ENCODE measurements at regions not wholly inside any gene's neighbourhood (a gene's known extent, or its start where the extent isn't known, plus 50 kb on each side); places are given as distances from the start of the nearest gene placed in this dataset.

- Histone ChIP-seq H3K27ac (ENCODE audit: low read depth, low read length) (no peak overlapping the region), H3K27me3 (ENCODE audit: control insufficient read depth in 3 of 3, insufficient read depth in 3 of 3, low read length in 3 of 3) (no peaks in the 10 kb centered on the region), H3K36me3 (ENCODE audit: control insufficient read depth in 3 of 3, insufficient read depth in 3 of 3, low read length in 3 of 3) (no peaks in the 10 kb centered on the region), H3K4me3 (ENCODE audit: low read length in 3 of 3) (no peak overlapping the region), H3K4me1 (ENCODE audit: control insufficient read depth in 3 of 3, insufficient read depth in 3 of 3, low read length in 3 of 3) (no peaks in the 10 kb centered on the region), H3K9ac (ENCODE audit: low read depth in 1 of 3, low read length in 3 of 3) (no peak overlapping the region), H3K9me3 (ENCODE audit: control insufficient read depth in 3 of 3, low read length in 3 of 3) (no peaks in the 10 kb centered on the region)
Observed at GRCh38 chr1:13992489-13993285, 292.7 kb downstream of the PRDM2 start.

GRCh38 chr1:13994386-13994785 is 294.4 kb downstream of the PRDM2 start:
- H3K9me3 ChIP-seq (ENCODE audit: control insufficient read depth in 3 of 3, low read length in 3 of 3): no peaks in the 10 kb centered on the region
- H3K4me3 ChIP-seq (ENCODE audit: low read length in 3 of 3): no peak overlapping the region
- no peaks in the 10 kb centered on the region for H3K27me3 ChIP-seq (ENCODE audit: control insufficient read depth in 3 of 3, insufficient read depth in 3 of 3, low read length in 3 of 3)
- no peaks in the 10 kb centered on the region for H3K4me1 ChIP-seq (ENCODE audit: control insufficient read depth in 3 of 3, insufficient read depth in 3 of 3, low read length in 3 of 3)
- no peak overlapping the region for H3K9ac ChIP-seq (ENCODE audit: low read depth in 1 of 3, low read length in 3 of 3)
- H3K27ac ChIP-seq (ENCODE audit: low read depth, low read length): no peak overlapping the region
- no peaks in the 10 kb centered on the region for H3K36me3 ChIP-seq (ENCODE audit: control insufficient read depth in 3 of 3, insufficient read depth in 3 of 3, low read length in 3 of 3)

GRCh38 chr1:13996334-13996733 is 296.3 kb downstream of the PRDM2 start:
- no peaks in the 10 kb centered on the region for H3K27me3 ChIP-seq (ENCODE audit: control insufficient read depth in 3 of 3, insufficient read depth in 3 of 3, low read length in 3 of 3)
- no peaks in the 10 kb centered on the region for H3K9me3 ChIP-seq (ENCODE audit: control insufficient read depth in 3 of 3, low read length in 3 of 3)
- no peak overlapping the region for H3K4me3 ChIP-seq (ENCODE audit: low read length in 3 of 3)
- no peak overlapping the region for H3K27ac ChIP-seq (ENCODE audit: low read depth, low read length)
- H3K4me1 ChIP-seq (ENCODE audit: control insufficient read depth in 3 of 3, insufficient read depth in 3 of 3, low read length in 3 of 3): no peaks in the 10 kb centered on the region
- H3K36me3 ChIP-seq (ENCODE audit: control insufficient read depth in 3 of 3, insufficient read depth in 3 of 3, low read length in 3 of 3): no peaks in the 10 kb centered on the region
- no peak overlapping the region for H3K9ac ChIP-seq (ENCODE audit: low read depth in 1 of 3, low read length in 3 of 3)

GRCh38 chr1:14003552-14003951 is 303.6 kb downstream of the PRDM2 start:
- Histone ChIP-seq H3K9ac (ENCODE audit: low read depth in 1 of 3, low read length in 3 of 3) (no peak overlapping the region), H3K27me3 (ENCODE audit: control insufficient read depth in 3 of 3, insufficient read depth in 3 of 3, low read length in 3 of 3) (no peaks in the 10 kb centered on the region), H3K4me1 (ENCODE audit: control insufficient read depth in 3 of 3, insufficient read depth in 3 of 3, low read length in 3 of 3) (no peaks in the 10 kb centered on the region), H3K9me3 (ENCODE audit: control insufficient read depth in 3 of 3, low read length in 3 of 3) (peaks cover 0 to 2% (median 0%) of the 10 kb centered on the region in 3 donors), H3K4me3 (ENCODE audit: low read length in 3 of 3) (no peak overlapping the region), H3K27ac (ENCODE audit: low read depth, low read length) (no peak overlapping the region), H3K36me3 (ENCODE audit: control insufficient read depth in 3 of 3, insufficient read depth in 3 of 3, low read length in 3 of 3) (no peaks in the 10 kb centered on the region)

- H3K4me3 ChIP-seq (ENCODE audit: low read length in 3 of 3): no peak overlapping the region
- H3K9me3 ChIP-seq (ENCODE audit: control insufficient read depth in 3 of 3, low read length in 3 of 3): peaks cover 0 to 2% (median 0%) of the 10 kb centered on the region in 3 donors
- H3K27me3 ChIP-seq (ENCODE audit: control insufficient read depth in 3 of 3, insufficient read depth in 3 of 3, low read length in 3 of 3): peaks cover 0 to 2% (median 0%) of the 10 kb centered on the region in 3 donors
- no peak overlapping the region for H3K27ac ChIP-seq (ENCODE audit: low read depth, low read length)
- H3K36me3 ChIP-seq (ENCODE audit: control insufficient read depth in 3 of 3, insufficient read depth in 3 of 3, low read length in 3 of 3): no peaks in the 10 kb centered on the region
- no peaks in the 10 kb centered on the region for H3K4me1 ChIP-seq (ENCODE audit: control insufficient read depth in 3 of 3, insufficient read depth in 3 of 3, low read length in 3 of 3)
- no peak overlapping the region for H3K9ac ChIP-seq (ENCODE audit: low read depth in 1 of 3, low read length in 3 of 3)
Observed at GRCh38 chr1:14009582-14009981, 309.6 kb downstream of the PRDM2 start.

GRCh38 chr1:14010476-14010875 is 310.5 kb downstream of the PRDM2 start:
- H3K36me3 ChIP-seq (ENCODE audit: control insufficient read depth in 3 of 3, insufficient read depth in 3 of 3, low read length in 3 of 3): no peaks in the 10 kb centered on the region
- no peak overlapping the region for H3K4me3 ChIP-seq (ENCODE audit: low read length in 3 of 3)
- H3K4me1 ChIP-seq (ENCODE audit: control insufficient read depth in 3 of 3, insufficient read depth in 3 of 3, low read length in 3 of 3): no peaks in the 10 kb centered on the region
- no peak overlapping the region for H3K27ac ChIP-seq (ENCODE audit: low read depth, low read length)
- H3K27me3 ChIP-seq (ENCODE audit: control insufficient read depth in 3 of 3, insufficient read depth in 3 of 3, low read length in 3 of 3): peaks cover 0 to 2% (median 0%) of the 10 kb centered on the region in 3 donors
- H3K9ac ChIP-seq (ENCODE audit: low read depth in 1 of 3, low read length in 3 of 3): no peak overlapping the region
- peaks cover 0 to 2% (median 0%) of the 10 kb centered on the region in 3 donors for H3K9me3 ChIP-seq (ENCODE audit: control insufficient read depth in 3 of 3, low read length in 3 of 3)

DNA sequence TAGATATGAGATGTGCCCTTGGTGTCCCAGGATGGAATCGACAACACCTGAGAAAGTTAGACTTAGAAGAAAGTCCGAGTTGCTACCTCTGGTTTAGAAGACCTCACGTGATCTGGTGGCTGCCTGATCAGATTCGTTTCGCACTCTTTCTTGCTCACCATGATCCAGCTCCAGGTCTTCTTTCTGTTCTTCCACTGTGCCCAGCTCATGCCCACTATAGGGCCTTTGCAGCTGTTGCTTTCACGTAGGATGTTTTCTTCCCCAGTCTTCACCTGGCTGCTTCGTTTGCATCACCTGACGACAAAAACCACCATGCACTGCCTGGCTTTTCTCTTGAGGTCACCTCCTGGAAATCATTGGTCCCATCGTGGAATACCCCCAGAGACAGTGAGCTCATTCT is 311.1 kb downstream of the PRDM2 start:
- H3K9me3 ChIP-seq (ENCODE audit: control insufficient read depth in 3 of 3, low read length in 3 of 3): peaks cover 0 to 2% (median 0%) of the 10 kb centered on the region in 3 donors
- no peak overlapping the region for H3K27ac ChIP-seq (ENCODE audit: low read depth, low read length)
- H3K9ac ChIP-seq (ENCODE audit: low read depth in 1 of 3, low read length in 3 of 3): no peak overlapping the region
- H3K4me1 ChIP-seq (ENCODE audit: control insufficient read depth in 3 of 3, insufficient read depth in 3 of 3, low read length in 3 of 3): no peaks in the 10 kb centered on the region
- no peak overlapping the region for H3K4me3 ChIP-seq (ENCODE audit: low read length in 3 of 3)
- H3K27me3 ChIP-seq (ENCODE audit: control insufficient read depth in 3 of 3, insufficient read depth in 3 of 3, low read length in 3 of 3): peaks cover 0 to 4% (median 2%) of the 10 kb centered on the region in 3 donors
- no peaks in the 10 kb centered on the region for H3K36me3 ChIP-seq (ENCODE audit: control insufficient read depth in 3 of 3, insufficient read depth in 3 of 3, low read length in 3 of 3)

- no peak overlapping the region for H3K4me3 ChIP-seq (ENCODE audit: low read length in 3 of 3)
- no peak overlapping the region for H3K9ac ChIP-seq (ENCODE audit: low read depth in 1 of 3, low read length in 3 of 3)
- H3K36me3 ChIP-seq (ENCODE audit: control insufficient read depth in 3 of 3, insufficient read depth in 3 of 3, low read length in 3 of 3): no peaks in the 10 kb centered on the region
- peaks cover 0 to 2% (median 0%) of the 10 kb centered on the region in 3 donors for H3K9me3 ChIP-seq (ENCODE audit: control insufficient read depth in 3 of 3, low read length in 3 of 3)
- H3K27ac ChIP-seq (ENCODE audit: low read depth, low read length): no peak overlapping the region
- peaks cover 0 to 4% (median 2%) of the 10 kb centered on the region in 3 donors for H3K27me3 ChIP-seq (ENCODE audit: control insufficient read depth in 3 of 3, insufficient read depth in 3 of 3, low read length in 3 of 3)
- H3K4me1 ChIP-seq (ENCODE audit: control insufficient read depth in 3 of 3, insufficient read depth in 3 of 3, low read length in 3 of 3): no peaks in the 10 kb centered on the region
Observed at GRCh38 chr1:14011888-14012287, 311.9 kb downstream of the PRDM2 start.

- H3K4me3 ChIP-seq (ENCODE audit: low read length in 3 of 3): no peak overlapping the region
- H3K27me3 ChIP-seq (ENCODE audit: control insufficient read depth in 3 of 3, insufficient read depth in 3 of 3, low read length in 3 of 3): peaks cover 2 to 4% (median 4%) of the 10 kb centered on the region in 3 donors
- H3K27ac ChIP-seq (ENCODE audit: low read depth, low read length): no peak overlapping the region
- no peaks in the 10 kb centered on the region for H3K4me1 ChIP-seq (ENCODE audit: control insufficient read depth in 3 of 3, insufficient read depth in 3 of 3, low read length in 3 of 3)
- no peak overlapping the region for H3K9ac ChIP-seq (ENCODE audit: low read depth in 1 of 3, low read length in 3 of 3)
- no peaks in the 10 kb centered on the region for H3K36me3 ChIP-seq (ENCODE audit: control insufficient read depth in 3 of 3, insufficient read depth in 3 of 3, low read length in 3 of 3)
- H3K9me3 ChIP-seq (ENCODE audit: control insufficient read depth in 3 of 3, low read length in 3 of 3): no peaks in the 10 kb centered on the region
Observed at GRCh38 chr1:14014929-14015328, 314.9 kb downstream of the PRDM2 start.

DNA sequence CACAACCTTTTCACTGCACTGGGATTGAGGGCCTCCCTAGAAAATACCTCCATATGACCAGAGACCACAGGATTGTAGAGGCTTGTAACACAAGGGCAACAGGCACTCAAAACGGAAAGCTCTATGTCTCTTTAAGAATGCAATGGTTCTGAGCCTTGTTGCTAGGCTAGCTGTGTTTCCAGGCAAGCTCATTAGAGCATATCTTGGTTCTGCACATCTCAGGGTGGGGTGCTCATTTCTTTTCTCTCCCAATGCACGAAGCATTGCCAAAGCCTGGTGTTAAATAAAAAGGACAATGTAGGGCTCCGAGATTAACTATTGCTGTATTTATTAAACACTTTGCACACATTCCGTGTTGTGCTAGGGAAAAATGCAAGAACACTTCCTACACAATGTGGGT is 315.9 kb downstream of the PRDM2 start:
- H3K9me3 ChIP-seq (ENCODE audit: control insufficient read depth in 3 of 3, low read length in 3 of 3): no peaks in the 10 kb centered on the region
- peaks cover 2 to 4% (median 4%) of the 10 kb centered on the region in 3 donors for H3K27me3 ChIP-seq (ENCODE audit: control insufficient read depth in 3 of 3, insufficient read depth in 3 of 3, low read length in 3 of 3)
- H3K27ac ChIP-seq (ENCODE audit: low read depth, low read length): no peak overlapping the region
- no peaks in the 10 kb centered on the region for H3K4me1 ChIP-seq (ENCODE audit: control insufficient read depth in 3 of 3, insufficient read depth in 3 of 3, low read length in 3 of 3)
- H3K36me3 ChIP-seq (ENCODE audit: control insufficient read depth in 3 of 3, insufficient read depth in 3 of 3, low read length in 3 of 3): no peaks in the 10 kb centered on the region
- no peak overlapping the region for H3K9ac ChIP-seq (ENCODE audit: low read depth in 1 of 3, low read length in 3 of 3)
- H3K4me3 ChIP-seq (ENCODE audit: low read length in 3 of 3): no peak overlapping the region

Measured in skeletal muscle tissue (tissue), 3 donors.